ENCODE measurements at regions not wholly inside any gene's neighbourhood (a gene's known extent, or its start where the extent isn't known, plus 50 kb on each side); places are given as distances from the start of the nearest gene placed in this dataset.

DNA sequence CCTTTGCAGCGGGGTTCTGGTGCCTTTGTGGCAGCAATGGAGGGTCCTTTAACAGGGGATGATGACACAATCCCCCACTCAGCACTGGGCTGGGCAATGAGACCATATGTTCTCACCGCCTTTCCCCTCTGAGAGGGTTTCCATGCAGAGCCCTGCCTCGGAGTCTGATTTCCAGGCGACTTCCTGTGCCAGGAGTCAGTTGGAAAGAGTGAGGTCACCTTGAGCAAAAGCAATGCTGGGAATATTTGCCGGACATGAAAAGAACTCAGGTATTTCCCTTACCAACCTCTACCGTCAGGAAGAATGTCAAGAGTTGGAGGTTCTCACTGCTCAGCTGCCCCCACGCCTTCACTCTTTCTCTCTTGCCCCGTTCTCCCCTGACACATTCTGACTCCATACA lies 284.2 kb upstream of the IRX1 start:
- no peak overlapping the region for H3K27ac ChIP-seq (ENCODE audit: low read depth in 1 of 2, low read length in 2 of 2)
- no peaks in the 10 kb centered on the region for H3K36me3 ChIP-seq (replicated peaks in 1 of 2; ENCODE audit: control insufficient read depth in 1 of 2, insufficient read depth in 2 of 2, low read length in 2 of 2)
- 90% methylated on average over 6 of the region's 8 CpGs for WGBS (ENCODE audit: insufficient coverage)
- no peak for TF ChIP-seq CTCF (IDR thresholded peaks at IDR 0.05)
- Mint-ChIP-seq H3K27me3 (ENCODE audit: low read depth in 3 of 3) (peaks cover 0 to 4% (median 3%) of the 10 kb centered on the region in 3 donors), H3K36me3 (no peaks in the 10 kb centered on the region), H3K27ac (no peak overlapping the region), H3K9me3 (peaks cover 13 to 34% (median 18%) of the 10 kb centered on the region in 7 donors), H3K4me3 (no peak overlapping the region), H3K4me1 (no peaks in the 10 kb centered on the region)
- H3K79me2 ChIP-seq (ENCODE audit: insufficient read depth, low read length): no peaks in the 10 kb centered on the region
- no peaks in the 10 kb centered on the region for H3K27me3 ChIP-seq (ENCODE audit: control insufficient read depth in 2 of 2, insufficient read depth in 2 of 2, low read length in 2 of 2)
- no peak overlapping the region for H3K9ac ChIP-seq (ENCODE audit: insufficient read depth, low read length, poor library complexity, severe bottlenecking)
- no peaks in the 10 kb centered on the region for H4K20me1 ChIP-seq (ENCODE audit: insufficient read depth, low read length)
- no peak overlapping the region for H3K4me3 ChIP-seq (replicated peaks in 1 of 3; ENCODE audit: low read depth in 2 of 3, low read length in 3 of 3)
- no peak overlapping the region for H3K4me2 ChIP-seq (replicated peaks; ENCODE audit: extremely low read depth, low read length, poor library complexity, severe bottlenecking)
- no peaks in the 10 kb centered on the region for H3K4me1 ChIP-seq (ENCODE audit: control insufficient read depth in 1 of 2, insufficient read depth in 2 of 2, low read length in 2 of 2)
- intact Hi-C loops (cut with micrococcal nuclease): no loop called here
- H3K9me3 ChIP-seq (replicated peaks in 1 of 2; ENCODE audit: control insufficient read depth in 1 of 2, insufficient read depth in 1 of 2, low read length in 2 of 2): peaks cover 18 to 41% of the 10 kb centered on the region in 2 donors
- DNase-seq: no peak
- H2AFZ ChIP-seq (ENCODE audit: insufficient read depth, low read depth, low read length, poor library complexity, severe bottlenecking): no peak overlapping the region

DNA sequence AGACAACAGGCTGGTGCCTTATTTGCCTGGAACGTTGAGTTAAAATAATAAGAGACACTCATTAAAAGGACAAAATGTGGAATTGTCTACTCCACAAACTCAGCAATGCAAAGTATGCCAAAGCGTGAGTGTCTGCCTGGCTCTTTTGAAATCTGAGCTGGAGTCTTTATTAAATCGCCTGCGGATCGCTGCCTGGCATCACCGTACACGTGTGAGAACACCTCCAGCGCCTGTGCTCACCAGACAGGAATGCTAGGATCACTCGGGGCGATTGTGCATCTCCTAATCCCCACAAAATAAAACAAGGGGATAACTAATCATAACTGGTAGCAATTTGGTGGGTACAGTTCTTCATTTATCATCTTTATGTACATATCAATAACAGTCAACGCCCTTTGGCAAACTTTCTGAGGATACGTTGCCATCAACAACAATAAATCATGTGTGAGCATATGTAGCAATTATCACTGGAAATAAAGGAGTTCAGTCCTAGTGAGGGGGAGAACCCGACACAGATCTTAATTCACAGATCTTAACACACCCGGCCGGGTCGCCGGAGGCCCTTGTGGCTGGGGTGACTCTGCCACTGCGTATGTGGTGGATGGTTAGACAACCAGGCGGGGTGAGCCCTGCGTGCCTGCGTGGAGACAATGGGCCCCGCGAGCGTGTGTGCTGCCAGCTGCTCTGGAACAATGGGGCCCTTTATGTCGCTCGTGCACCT lies 284.9 kb upstream of the IRX1 start:
- Histone ChIP-seq H3K27ac (ENCODE audit: low read depth in 1 of 2, low read length in 2 of 2) (no peak overlapping the region), H3K4me1 (ENCODE audit: control insufficient read depth in 1 of 2, insufficient read depth in 2 of 2, low read length in 2 of 2) (no peaks in the 10 kb centered on the region), H3K79me2 (ENCODE audit: insufficient read depth, low read length) (no peaks in the 10 kb centered on the region), H3K36me3 (replicated peaks in 1 of 2; ENCODE audit: control insufficient read depth in 1 of 2, insufficient read depth in 2 of 2, low read length in 2 of 2) (no peaks in the 10 kb centered on the region), H3K9ac (ENCODE audit: insufficient read depth, low read length, poor library complexity, severe bottlenecking) (no peak overlapping the region), H3K4me2 (replicated peaks; ENCODE audit: extremely low read depth, low read length, poor library complexity, severe bottlenecking) (no peak overlapping the region), H3K4me3 (replicated peaks in 1 of 3; ENCODE audit: low read depth in 2 of 3, low read length in 3 of 3) (no peak overlapping the region), H4K20me1 (ENCODE audit: insufficient read depth, low read length) (no peaks in the 10 kb centered on the region), H3K9me3 (replicated peaks in 1 of 2; ENCODE audit: control insufficient read depth in 1 of 2, insufficient read depth in 1 of 2, low read length in 2 of 2) (peaks cover 18 to 48% of the 10 kb centered on the region in 2 donors), H2AFZ (ENCODE audit: insufficient read depth, low read depth, low read length, poor library complexity, severe bottlenecking) (no peak overlapping the region), H3K27me3 (ENCODE audit: control insufficient read depth in 2 of 2, insufficient read depth in 2 of 2, low read length in 2 of 2) (no peaks in the 10 kb centered on the region)
- intact Hi-C loops (cut with micrococcal nuclease): no loop called here
- no peak overlapping the region for H3K27ac Mint-ChIP-seq
- H3K36me3 Mint-ChIP-seq: no peaks in the 10 kb centered on the region
- H3K4me3 Mint-ChIP-seq: no peak overlapping the region
- no peak for TF ChIP-seq CTCF (IDR thresholded peaks at IDR 0.05)
- WGBS (ENCODE audit: insufficient coverage): 89% methylated on average over 20 of the region's 26 CpGs
- H3K9me3 Mint-ChIP-seq: peaks cover 11 to 39% (median 20%) of the 10 kb centered on the region in 7 donors
- H3K27me3 Mint-ChIP-seq (ENCODE audit: low read depth in 3 of 3): peaks cover 0 to 4% (median 3%) of the 10 kb centered on the region in 3 donors
- no peaks in the 10 kb centered on the region for H3K4me1 Mint-ChIP-seq
- no peak for DNase-seq
